ENCODE measurements at regions not wholly inside any gene's neighbourhood (a gene's known extent, or its start where the extent isn't known, plus 50 kb on each side); places are given as distances from the start of the nearest gene placed in this dataset.
A peak's percentile ranks its signal among the peaks of the same experiment; 100 is the strongest.

- no peak for DNase-seq (ENCODE audit: low read depth in 1 of 2, low spot score in 1 of 2)
Measured at GRCh38 chr7:148950806-148951205, 66.7 kb upstream of the EZH2 start.

DNA sequence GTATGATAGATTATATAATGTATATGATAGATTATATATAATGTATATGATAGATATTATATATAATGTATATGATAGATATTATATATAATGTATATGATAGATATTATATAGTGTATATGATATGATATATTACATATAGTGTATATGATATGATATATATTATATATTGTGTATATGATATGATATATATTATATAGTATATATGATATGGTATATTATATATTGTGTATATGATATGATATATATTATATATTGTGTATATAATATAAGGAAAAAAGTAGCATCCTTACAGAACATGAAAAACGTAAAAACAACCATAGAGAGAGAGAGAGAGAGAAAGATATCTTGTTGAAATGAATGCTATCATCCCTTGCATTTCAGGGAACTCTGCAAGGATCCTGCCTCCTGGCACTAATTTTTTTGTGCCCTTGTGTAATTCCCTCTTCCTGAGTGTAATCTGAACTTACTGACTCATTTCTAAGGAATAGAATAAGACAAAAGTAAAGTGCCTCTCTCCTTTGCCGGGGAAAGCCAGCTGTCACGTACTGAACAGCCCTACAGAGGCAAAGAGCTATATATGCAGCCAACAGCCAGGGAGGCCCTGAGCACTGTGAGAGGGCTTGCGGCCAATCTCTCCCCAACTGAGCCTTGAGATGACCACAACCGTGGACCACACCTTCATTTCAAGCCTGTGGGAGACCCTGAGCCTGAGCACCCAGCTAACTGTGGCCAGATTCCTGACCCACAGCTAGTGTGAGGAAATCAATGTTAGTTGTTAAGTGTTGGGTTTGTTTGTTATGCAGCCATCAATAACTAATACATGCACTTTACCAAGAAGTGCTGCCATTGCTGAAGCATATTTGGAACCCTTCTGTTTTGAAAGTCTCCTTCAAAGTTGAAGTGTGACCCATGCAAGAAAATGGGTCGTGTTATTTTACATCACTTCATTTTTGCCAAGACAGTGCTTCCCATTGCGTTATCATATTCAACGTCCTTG lies 61.1 kb upstream of the EZH2 start:
- DNase-seq (ENCODE audit: low read depth in 1 of 2, low spot score in 1 of 2) = no peak

GRCh38 chr7:148941598-148942275 lies 57.6 kb upstream of the EZH2 start:
- peak; percentile 31 to 36 for DNase-seq (ENCODE audit: low read depth in 1 of 2, low spot score in 1 of 2)

DNA sequence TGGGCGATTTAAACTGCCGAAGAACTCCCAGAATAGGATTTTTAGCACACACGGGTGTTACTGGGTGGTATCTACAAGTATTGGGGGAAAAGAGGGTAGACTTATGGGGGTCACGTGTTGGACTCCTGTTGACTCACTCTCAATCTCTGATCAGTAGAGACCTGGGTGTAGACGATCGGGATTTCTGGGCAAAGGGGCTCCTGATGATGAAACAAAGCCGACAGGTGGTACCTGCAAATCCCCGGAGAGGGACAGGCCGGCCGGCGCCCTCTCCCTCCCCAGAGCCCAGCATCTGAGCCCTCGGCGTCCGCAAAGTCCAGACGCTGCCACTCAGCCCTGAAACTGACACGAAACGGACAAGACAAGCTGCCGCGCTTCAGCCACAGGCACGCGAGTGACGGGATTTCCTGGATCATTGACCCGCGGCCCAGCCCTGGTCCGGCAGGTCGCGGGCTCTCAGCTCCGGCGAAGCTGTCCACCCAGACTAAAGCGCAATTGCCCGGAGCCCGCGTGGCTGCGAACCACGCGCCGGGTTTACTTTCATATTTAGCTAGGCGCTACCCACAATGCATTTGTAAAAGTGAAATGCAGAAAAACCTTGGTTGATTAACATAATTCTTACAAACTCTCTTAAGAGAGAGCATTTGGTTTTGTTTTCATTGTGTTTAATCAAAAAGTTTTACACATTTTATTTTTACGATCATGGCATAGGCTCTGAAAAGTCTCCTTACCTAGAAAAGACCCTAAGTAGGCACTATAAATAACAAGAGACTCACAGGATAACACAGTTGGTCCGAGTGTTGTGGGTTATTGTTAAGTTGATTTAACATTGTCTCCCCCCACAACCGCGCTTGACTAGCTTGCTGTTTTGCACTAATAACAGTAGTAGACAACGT lies 56.9 kb upstream of the EZH2 start:
- peak; percentile 32 to 44 for DNase-seq (ENCODE audit: low read depth in 1 of 2, low spot score in 1 of 2)

- no peak for DNase-seq (ENCODE audit: low read depth in 1 of 2, low spot score in 1 of 2)
Measured at GRCh38 chr7:148939128-148939755, 55.2 kb upstream of the EZH2 start.

DNA sequence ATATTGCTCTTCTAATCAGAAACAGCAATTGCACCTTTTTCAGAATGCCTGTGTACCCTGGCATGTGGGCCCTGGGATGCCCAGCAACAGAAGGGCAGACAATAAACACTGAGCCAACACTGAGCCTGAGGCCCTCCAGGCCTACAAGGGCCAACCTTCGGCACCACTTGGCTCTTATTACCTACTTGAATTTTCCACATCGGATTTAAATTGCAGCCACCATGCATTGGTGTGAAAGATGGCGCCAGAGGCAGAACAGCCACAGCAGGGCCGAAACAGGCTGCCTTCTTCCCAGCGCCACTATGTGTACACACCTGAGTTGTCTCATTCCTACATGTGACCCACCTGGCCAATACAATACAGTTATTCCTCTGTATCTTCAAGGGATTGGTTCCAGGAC lies 51.4 kb upstream of the EZH2 start:
- DNase-seq (ENCODE audit: low read depth in 1 of 2, low spot score in 1 of 2) = no peak
